GM12891 (cell line): ENCODE measurements at regions not wholly inside any gene's neighbourhood (a gene's known extent, or its start where the extent isn't known, plus 50 kb on each side); places are given as distances from the start of the nearest gene placed in this dataset.
"Not testable (repeated sequence)": the region's sequence is repeated elsewhere in the genome, so short reads cannot be mapped to it uniquely, and the experiment has no call there.

ENCODE experiments used
- PAX5 ChIP-seq: IDR thresholded peaks from 2 replicates; pipeline ENCODE4 v1.6.1; 2011; ENCODE audit warnings: low read length, moderate library complexity, mild to moderate bottlenecking; ENCODE audit not compliant: insufficient read depth, severe bottlenecking
- POLR2A ChIP-seq: IDR thresholded peaks from 2 replicates; pipeline ENCODE4 v1.6.1; 2011; ENCODE audit warnings: low read depth, low read length, control low read depth
- POLR2AphosphoS5 ChIP-seq: IDR thresholded peaks from 2 replicates; pipeline ENCODE4 v1.6.1; 2011; ENCODE audit warnings: low read depth, low read length, control low read depth
- SPI1 ChIP-seq: IDR thresholded peaks from 2 replicates; pipeline ENCODE4 v1.6.1; 2011; ENCODE audit warnings: low read depth, low read length, control low read depth
- TAF1 ChIP-seq: IDR thresholded peaks from 2 replicates; pipeline ENCODE4 v1.6.1; 2011; ENCODE audit warnings: low read depth, low read length, control low read depth

GRCh38 chr9:23991874-23992273 is 165.8 kb upstream of the ELAVL2 start:
- not testable (repeated sequence) for TF ChIP-seq POLR2A, TAF1, POLR2AphosphoS5, SPI1, PAX5
